HEK293 (cell line): ENCODE measurements at regions not wholly inside any gene's neighbourhood (a gene's known extent, or its start where the extent isn't known, plus 50 kb on each side); places are given as distances from the start of the nearest gene placed in this dataset.

ENCODE experiments used
- CTCF ChIA-PET: fragments of 350-600 bp; formaldehyde crosslinking; extraction: SDS; loops from one replicate; lab custom pipeline; 2021; ENCODE audit warnings: antibody characterized with exemption; lab: Yijun Ruan, JAX
- POLR2A ChIA-PET: fragments of 300-600 bp; formaldehyde crosslinking; extraction: SDS; loops from one replicate; lab custom pipeline; 2020; ENCODE audit warnings: antibody characterized with exemption, inconsistent platforms; lab: Yijun Ruan, JAX
- H3K27ac ChIP-seq: fragments of 200-500 bp; sonication (Bioruptor generic); 2 replicates; pipeline ENCODE4 v1.5.1; 2014; ENCODE audit warnings: low read depth, low read length, control low read depth, inconsistent platforms; ENCODE audit errors: extremely low read depth
- H3K36me3 ChIP-seq, 2 experiments: fragments of 200-500 bp in 1 of 2; sonication (Bioruptor generic) in 1 of 2; 1 replicate in 1 of 2; 2 replicates in 1 of 2; pipeline ENCODE4 v1.5.1; 2014 to 2017; ENCODE audit warnings: inconsistent platforms in 2 of 2, low read length in 2 of 2; ENCODE audit not compliant: control insufficient read depth in 2 of 2, insufficient read depth in 1 of 2
- H3K4me1 ChIP-seq: fragments of 200-500 bp; sonication (Bioruptor generic); 2 replicates; pipeline ENCODE4 v1.5.1; 2014; ENCODE audit warnings: mild to moderate bottlenecking, low read length, inconsistent platforms; ENCODE audit not compliant: control insufficient read depth, insufficient read depth
- H3K4me3 ChIP-seq: 2 replicates; pipeline ENCODE4 v1.5.1; 2011; ENCODE audit warnings: low read depth, mild to moderate bottlenecking, control low read depth, low read length, moderate library complexity
- H3K9me3 ChIP-seq: fragments of 200-500 bp; sonication (Bioruptor generic); 2 replicates; pipeline ENCODE4 v1.5.1; 2014; ENCODE audit warnings: low read depth, low read length, inconsistent platforms; ENCODE audit not compliant: control insufficient read depth, insufficient read depth
- GLI2 ChIP-seq: fragments of 450-650 bp; formaldehyde crosslinking; IDR thresholded peaks from 2 replicates; pipeline ENCODE4; 2017; ENCODE audit warnings: missing biosample characterization, missing genetic modification characterization, low read depth, borderline replicate concordance
- KLF1 ChIP-seq: fragments of 450-650 bp; formaldehyde crosslinking; IDR thresholded peaks from 2 replicates; pipeline ENCODE4 v1.5.1; 2016; ENCODE audit warnings: missing biosample characterization, missing genetic modification characterization
- KLF16 ChIP-seq: fragments of 450-650 bp; formaldehyde crosslinking; IDR thresholded peaks from 2 replicates; pipeline ENCODE4 v1.5.1; 2017; ENCODE audit warnings: missing biosample characterization, missing genetic modification characterization
- ZBTB20 ChIP-seq: fragments of 450-650 bp; formaldehyde crosslinking; IDR thresholded peaks from 2 replicates; pipeline ENCODE4 v1.5.1; 2016; ENCODE audit warnings: missing biosample characterization, missing genetic modification characterization
- ZFHX2 ChIP-seq: fragments of 450-650 bp; formaldehyde crosslinking; conservative IDR thresholded peaks from 2 replicates; pipeline ENCODE4 v1.5.1; 2016; ENCODE audit warnings: missing biosample characterization, missing genetic modification characterization
- ZFP3 ChIP-seq: fragments of 450-650 bp; formaldehyde crosslinking; IDR thresholded peaks from 2 replicates; pipeline ENCODE4 v1.5.1; 2016; ENCODE audit warnings: low read depth, missing biosample characterization, missing genetic modification characterization
- ZNF10 ChIP-seq: fragments of 450-650 bp; formaldehyde crosslinking; IDR thresholded peaks from 2 replicates; pipeline ENCODE4 v1.5.1; 2017; ENCODE audit warnings: missing biosample characterization, missing genetic modification characterization
- ZNF146 ChIP-seq: fragments of 450-650 bp; formaldehyde crosslinking; IDR thresholded peaks from 2 replicates; pipeline ENCODE4 v1.5.1; 2016; ENCODE audit warnings: missing biosample characterization, missing genetic modification characterization
- ZNF184 ChIP-seq: fragments of 450-650 bp; IDR thresholded peaks from 2 replicates; pipeline ENCODE4 v1.5.1; 2018; ENCODE audit warnings: missing biosample characterization, mild to moderate bottlenecking, missing genetic modification characterization
- ZNF223 ChIP-seq: fragments of 450-650 bp; formaldehyde crosslinking; IDR thresholded peaks from 2 replicates; pipeline ENCODE4 v1.5.1; 2016; ENCODE audit warnings: missing biosample characterization, missing genetic modification characterization
- ZNF23 ChIP-seq: fragments of 450-650 bp; formaldehyde crosslinking; IDR thresholded peaks from 2 replicates; pipeline ENCODE4 v1.5.1; 2016; ENCODE audit warnings: missing biosample characterization, missing genetic modification characterization, borderline replicate concordance
- ZNF514 ChIP-seq: fragments of 450-650 bp; formaldehyde crosslinking; IDR thresholded peaks from 2 replicates; pipeline ENCODE4 v1.5.1; 2016; ENCODE audit warnings: missing biosample characterization, missing genetic modification characterization
- ZNF623 ChIP-seq: fragments of 450-650 bp; formaldehyde crosslinking; IDR thresholded peaks from 2 replicates; pipeline ENCODE4 v1.5.1; 2016; ENCODE audit warnings: missing biosample characterization, missing genetic modification characterization
- ZNF624 ChIP-seq: fragments of 450-650 bp; formaldehyde crosslinking; IDR thresholded peaks from 2 replicates; pipeline ENCODE4 v1.5.1; 2017; ENCODE audit warnings: missing biosample characterization, missing genetic modification characterization
- ZNF660 ChIP-seq: fragments of 450-650 bp; IDR thresholded peaks from 2 replicates; pipeline ENCODE4 v1.5.1; 2018; ENCODE audit warnings: missing biosample characterization, mild to moderate bottlenecking, missing genetic modification characterization
- ZNF792 ChIP-seq: fragments of 450-650 bp; formaldehyde crosslinking; IDR thresholded peaks from 2 replicates; pipeline ENCODE4 v1.5.1; 2016; ENCODE audit warnings: missing biosample characterization, missing genetic modification characterization
- ZXDB ChIP-seq: fragments of 450-650 bp; formaldehyde crosslinking; IDR thresholded peaks from 2 replicates; pipeline ENCODE4 v1.5.1; 2016; ENCODE audit warnings: missing biosample characterization, missing genetic modification characterization
- TF ChIP-seq, protein P1 (sequence below): fragments of 450-650 bp; formaldehyde crosslinking; IDR thresholded peaks from 2 replicates; pipeline ENCODE4 v1.5.1; 2017; ENCODE audit warnings: missing biosample characterization, missing genetic modification characterization
- TF ChIP-seq, protein P2 (sequence below): fragments of 450-650 bp; IDR thresholded peaks from 2 replicates; pipeline ENCODE4 v1.5.1; 2018; ENCODE audit warnings: missing biosample characterization, mild to moderate bottlenecking, missing genetic modification characterization
- TF ChIP-seq, protein P3 (sequence below): fragments of 450-650 bp; formaldehyde crosslinking; IDR thresholded peaks from 2 replicates; pipeline ENCODE4 v1.5.1; 2017; ENCODE audit warnings: missing biosample characterization, missing genetic modification characterization
- TF ChIP-seq, protein P4 (sequence below): fragments of 450-650 bp; formaldehyde crosslinking; IDR thresholded peaks from 2 replicates; pipeline ENCODE4 v1.5.1; 2016; ENCODE audit warnings: missing biosample characterization, missing genetic modification characterization, low read depth
- TF ChIP-seq, protein P5 (sequence below): fragments of 450-650 bp; formaldehyde crosslinking; IDR thresholded peaks from 2 replicates; pipeline ENCODE4 v1.5.1; 2016; ENCODE audit warnings: missing biosample characterization, missing genetic modification characterization

DNA sequence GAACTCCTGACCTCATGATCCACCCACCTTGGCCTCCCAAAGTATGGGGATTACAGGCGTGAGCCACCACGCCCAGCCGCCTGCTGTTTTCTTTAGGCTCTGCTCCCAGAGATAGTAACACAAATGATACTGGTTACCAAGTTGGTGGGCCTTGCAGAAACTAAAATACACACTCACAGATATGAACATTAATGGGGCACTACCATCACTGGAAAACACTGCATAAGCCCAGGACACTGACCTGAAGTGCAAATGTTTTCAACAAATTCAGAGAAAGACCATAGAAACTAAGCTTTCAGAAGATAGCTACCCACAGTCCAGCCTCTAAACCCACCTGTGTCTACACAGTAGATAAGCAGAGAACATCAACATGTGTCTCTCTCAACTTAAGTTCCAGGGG lies 180.5 kb downstream of the FCRL5 start (continued):
- TF ChIP-seq, protein P1, sequence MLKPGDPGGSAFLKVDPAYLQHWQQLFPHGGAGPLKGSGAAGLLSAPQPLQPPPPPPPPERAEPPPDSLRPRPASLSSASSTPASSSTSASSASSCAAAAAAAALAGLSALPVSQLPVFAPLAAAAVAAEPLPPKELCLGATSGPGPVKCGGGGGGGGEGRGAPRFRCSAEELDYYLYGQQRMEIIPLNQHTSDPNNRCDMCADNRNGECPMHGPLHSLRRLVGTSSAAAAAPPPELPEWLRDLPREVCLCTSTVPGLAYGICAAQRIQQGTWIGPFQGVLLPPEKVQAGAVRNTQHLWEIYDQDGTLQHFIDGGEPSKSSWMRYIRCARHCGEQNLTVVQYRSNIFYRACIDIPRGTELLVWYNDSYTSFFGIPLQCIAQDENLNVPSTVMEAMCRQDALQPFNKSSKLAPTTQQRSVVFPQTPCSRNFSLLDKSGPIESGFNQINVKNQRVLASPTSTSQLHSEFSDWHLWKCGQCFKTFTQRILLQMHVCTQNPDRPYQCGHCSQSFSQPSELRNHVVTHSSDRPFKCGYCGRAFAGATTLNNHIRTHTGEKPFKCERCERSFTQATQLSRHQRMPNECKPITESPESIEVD, result no peak
- TF ChIP-seq KLF16 (tag by site-specific recombination) (no peak), ZXDB (no peak), ZNF623 (tag by site-specific recombination) (no peak)
- TF ChIP-seq, all 188 proteins: peak for 0

DNA sequence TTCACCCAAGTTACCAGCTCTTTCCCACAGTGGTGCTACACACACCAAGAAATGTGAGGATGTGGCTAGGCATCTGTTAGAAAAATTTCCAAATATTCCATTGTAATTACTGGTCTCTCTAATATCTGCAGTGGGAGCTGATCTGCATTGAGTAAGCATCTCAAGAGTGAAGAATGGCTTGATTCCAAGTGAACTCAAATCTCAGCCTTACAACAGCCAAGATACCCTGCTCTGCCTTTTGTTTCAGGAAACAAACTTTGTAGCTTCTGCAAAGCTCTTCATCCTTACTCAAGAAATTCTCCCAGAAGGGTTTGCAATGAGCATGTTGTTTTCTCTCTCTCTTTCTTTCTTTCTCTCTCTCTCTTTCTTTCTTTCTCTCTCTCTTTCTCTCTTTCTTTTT lies 181.1 kb downstream of the FCRL5 start:
- Histone ChIP-seq H3K9me3 (no peaks in the 10 kb centered on the region), H3K4me3 (no peak overlapping the region), H3K27ac (no peak overlapping the region), H3K36me3 (no peaks in the 10 kb centered on the region), H3K4me1 (no peaks in the 10 kb centered on the region)
- TF ChIP-seq ZNF23 (no peak), ZFHX2 (tag by site-specific recombination) (no peak), ZNF660 (tag by site-specific recombination) (no peak), KLF1 (tag by site-specific recombination) (no peak), ZNF624 (tag by site-specific recombination) (no peak), ZNF792 (tag by site-specific recombination) (no peak), ZBTB20 (no peak), ZNF146 (tag by site-specific recombination) (no peak), ZNF10 (tag by site-specific recombination) (no peak), ZNF223 (no peak), ZNF184 (no peak), GLI2 (tag by site-specific recombination) (no peak), ZNF514 (tag by site-specific recombination) (no peak), ZFP3 (tag by site-specific recombination) (no peak)
- TF ChIP-seq, protein P2, sequence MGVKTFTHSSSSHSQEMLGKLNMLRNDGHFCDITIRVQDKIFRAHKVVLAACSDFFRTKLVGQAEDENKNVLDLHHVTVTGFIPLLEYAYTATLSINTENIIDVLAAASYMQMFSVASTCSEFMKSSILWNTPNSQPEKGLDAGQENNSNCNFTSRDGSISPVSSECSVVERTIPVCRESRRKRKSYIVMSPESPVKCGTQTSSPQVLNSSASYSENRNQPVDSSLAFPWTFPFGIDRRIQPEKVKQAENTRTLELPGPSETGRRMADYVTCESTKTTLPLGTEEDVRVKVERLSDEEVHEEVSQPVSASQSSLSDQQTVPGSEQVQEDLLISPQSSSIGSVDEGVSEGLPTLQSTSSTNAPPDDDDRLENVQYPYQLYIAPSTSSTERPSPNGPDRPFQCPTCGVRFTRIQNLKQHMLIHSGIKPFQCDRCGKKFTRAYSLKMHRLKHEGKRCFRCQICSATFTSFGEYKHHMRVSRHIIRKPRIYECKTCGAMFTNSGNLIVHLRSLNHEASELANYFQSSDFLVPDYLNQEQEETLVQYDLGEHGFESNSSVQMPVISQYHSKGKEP (tag by site-specific recombination), result no peak
- TF ChIP-seq, protein P3, sequence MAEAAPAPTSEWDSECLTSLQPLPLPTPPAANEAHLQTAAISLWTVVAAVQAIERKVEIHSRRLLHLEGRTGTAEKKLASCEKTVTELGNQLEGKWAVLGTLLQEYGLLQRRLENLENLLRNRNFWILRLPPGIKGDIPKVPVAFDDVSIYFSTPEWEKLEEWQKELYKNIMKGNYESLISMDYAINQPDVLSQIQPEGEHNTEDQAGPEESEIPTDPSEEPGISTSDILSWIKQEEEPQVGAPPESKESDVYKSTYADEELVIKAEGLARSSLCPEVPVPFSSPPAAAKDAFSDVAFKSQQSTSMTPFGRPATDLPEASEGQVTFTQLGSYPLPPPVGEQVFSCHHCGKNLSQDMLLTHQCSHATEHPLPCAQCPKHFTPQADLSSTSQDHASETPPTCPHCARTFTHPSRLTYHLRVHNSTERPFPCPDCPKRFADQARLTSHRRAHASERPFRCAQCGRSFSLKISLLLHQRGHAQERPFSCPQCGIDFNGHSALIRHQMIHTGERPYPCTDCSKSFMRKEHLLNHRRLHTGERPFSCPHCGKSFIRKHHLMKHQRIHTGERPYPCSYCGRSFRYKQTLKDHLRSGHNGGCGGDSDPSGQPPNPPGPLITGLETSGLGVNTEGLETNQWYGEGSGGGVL (tag by site-specific recombination), result no peak
- TF ChIP-seq, protein P4, sequence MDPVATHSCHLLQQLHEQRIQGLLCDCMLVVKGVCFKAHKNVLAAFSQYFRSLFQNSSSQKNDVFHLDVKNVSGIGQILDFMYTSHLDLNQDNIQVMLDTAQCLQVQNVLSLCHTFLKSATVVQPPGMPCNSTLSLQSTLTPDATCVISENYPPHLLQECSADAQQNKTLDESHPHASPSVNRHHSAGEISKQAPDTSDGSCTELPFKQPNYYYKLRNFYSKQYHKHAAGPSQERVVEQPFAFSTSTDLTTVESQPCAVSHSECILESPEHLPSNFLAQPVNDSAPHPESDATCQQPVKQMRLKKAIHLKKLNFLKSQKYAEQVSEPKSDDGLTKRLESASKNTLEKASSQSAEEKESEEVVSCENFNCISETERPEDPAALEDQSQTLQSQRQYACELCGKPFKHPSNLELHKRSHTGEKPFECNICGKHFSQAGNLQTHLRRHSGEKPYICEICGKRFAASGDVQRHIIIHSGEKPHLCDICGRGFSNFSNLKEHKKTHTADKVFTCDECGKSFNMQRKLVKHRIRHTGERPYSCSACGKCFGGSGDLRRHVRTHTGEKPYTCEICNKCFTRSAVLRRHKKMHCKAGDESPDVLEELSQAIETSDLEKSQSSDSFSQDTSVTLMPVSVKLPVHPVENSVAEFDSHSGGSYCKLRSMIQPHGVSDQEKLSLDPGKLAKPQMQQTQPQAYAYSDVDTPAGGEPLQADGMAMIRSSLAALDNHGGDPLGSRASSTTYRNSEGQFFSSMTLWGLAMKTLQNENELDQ (tag by site-specific recombination), result no peak
- TF ChIP-seq, protein P5, sequence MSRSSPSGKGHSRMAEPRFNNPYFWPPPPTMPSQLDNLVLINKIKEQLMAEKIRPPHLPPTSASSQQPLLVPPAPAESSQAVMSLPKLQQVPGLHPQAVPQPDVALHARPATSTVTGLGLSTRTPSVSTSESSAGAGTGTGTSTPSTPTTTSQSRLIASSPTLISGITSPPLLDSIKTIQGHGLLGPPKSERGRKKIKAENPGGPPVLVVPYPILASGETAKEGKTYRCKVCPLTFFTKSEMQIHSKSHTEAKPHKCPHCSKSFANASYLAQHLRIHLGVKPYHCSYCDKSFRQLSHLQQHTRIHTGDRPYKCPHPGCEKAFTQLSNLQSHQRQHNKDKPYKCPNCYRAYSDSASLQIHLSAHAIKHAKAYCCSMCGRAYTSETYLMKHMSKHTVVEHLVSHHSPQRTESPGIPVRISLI (tag by site-specific recombination), result no peak
- ChIA-PET POLR2A (no interaction called here), CTCF (interaction anchor here (0.6 to 4.1 kb wide), 10 partner anchors 8 to 454 kb away, joined by 3 to 19 read pairs (median 4); no protein-coding TSS in a partner anchor)
